ENCODE measurements at regions not wholly inside any gene's neighbourhood (a gene's known extent, or its start where the extent isn't known, plus 50 kb on each side); places are given as distances from the start of the nearest gene placed in this dataset.

DNA sequence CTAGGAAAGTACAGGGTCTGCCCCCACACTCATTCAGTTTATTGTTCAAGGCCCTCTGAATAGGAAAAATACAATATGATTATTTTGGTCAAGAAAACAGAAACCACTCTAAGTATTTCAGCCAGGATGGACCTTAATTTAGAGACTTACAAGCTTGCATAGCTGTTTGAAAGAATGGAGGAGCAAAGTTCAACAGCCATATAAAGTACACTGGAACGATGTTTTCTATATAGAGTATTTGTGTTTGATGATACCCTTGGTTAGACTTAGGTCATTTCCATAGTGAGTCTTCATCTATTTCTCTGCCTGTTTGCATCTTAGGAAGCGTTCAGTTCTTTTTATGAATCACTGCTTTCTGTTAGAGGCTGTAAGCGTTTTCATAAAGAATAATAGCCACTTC is 366.2 kb downstream of the NUP35 start:
- Histone ChIP-seq H3K4me3 (no peak overlapping the region), H3K27ac (replicated peaks) (peak overlapping the region; percentile 9), H3K9me3 (replicated peaks) (no peaks in the 10 kb centered on the region), H3K4me1 (peaks cover 10% of the 10 kb centered on the region), H3K36me3 (no peaks in the 10 kb centered on the region), H3K27me3 (ENCODE audit: low read depth) (no peaks in the 10 kb centered on the region)
- DNase-seq: no peak
- TF ChIP-seq, protein P1, sequence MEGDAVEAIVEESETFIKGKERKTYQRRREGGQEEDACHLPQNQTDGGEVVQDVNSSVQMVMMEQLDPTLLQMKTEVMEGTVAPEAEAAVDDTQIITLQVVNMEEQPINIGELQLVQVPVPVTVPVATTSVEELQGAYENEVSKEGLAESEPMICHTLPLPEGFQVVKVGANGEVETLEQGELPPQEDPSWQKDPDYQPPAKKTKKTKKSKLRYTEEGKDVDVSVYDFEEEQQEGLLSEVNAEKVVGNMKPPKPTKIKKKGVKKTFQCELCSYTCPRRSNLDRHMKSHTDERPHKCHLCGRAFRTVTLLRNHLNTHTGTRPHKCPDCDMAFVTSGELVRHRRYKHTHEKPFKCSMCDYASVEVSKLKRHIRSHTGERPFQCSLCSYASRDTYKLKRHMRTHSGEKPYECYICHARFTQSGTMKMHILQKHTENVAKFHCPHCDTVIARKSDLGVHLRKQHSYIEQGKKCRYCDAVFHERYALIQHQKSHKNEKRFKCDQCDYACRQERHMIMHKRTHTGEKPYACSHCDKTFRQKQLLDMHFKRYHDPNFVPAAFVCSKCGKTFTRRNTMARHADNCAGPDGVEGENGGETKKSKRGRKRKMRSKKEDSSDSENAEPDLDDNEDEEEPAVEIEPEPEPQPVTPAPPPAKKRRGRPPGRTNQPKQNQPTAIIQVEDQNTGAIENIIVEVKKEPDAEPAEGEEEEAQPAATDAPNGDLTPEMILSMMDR (IDR thresholded peaks at IDR 0.05; ENCODE audit: borderline replicate concordance): no peak
- intact Hi-C loops (cut with micrococcal nuclease): no loop called here

- TF ChIP-seq, protein P1 (IDR thresholded peaks at IDR 0.05; ENCODE audit: borderline replicate concordance): no peak
- Histone ChIP-seq H3K27ac (replicated peaks) (peak overlapping the region; percentile 9), H3K27me3 (ENCODE audit: low read depth) (no peaks in the 10 kb centered on the region), H3K36me3 (no peaks in the 10 kb centered on the region), H3K4me1 (peaks cover 10% of the 10 kb centered on the region), H3K4me3 (no peak overlapping the region), H3K9me3 (replicated peaks) (no peaks in the 10 kb centered on the region)
- peak; percentile 17 for DNase-seq
- intact Hi-C loops (cut with micrococcal nuclease): no loop called here
Measured at GRCh38 chr2:183490914-183491313, 366.7 kb downstream of the NUP35 start.

DNA sequence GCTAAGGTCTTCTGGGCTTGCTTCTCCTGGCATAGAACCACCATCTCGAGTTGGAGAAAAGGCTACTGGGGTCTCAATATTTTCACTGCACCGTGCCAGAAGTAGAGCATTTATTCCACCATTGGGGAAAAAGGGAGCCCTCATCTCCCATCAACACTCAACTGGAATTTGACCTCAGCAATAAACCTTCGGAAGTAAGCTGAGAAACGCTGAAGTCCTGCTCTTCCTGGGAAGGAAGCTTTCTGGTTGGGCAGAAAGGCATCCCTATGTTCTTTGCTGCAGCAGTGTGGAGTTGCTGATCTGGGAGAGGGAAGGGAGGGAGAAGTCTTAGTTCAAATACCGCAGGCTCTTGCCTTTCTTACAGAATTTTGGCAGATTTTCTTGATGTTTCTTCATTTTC is 368.8 kb downstream of the NUP35 start:
- intact Hi-C loops (cut with micrococcal nuclease): no loop called here
- Histone ChIP-seq H3K36me3 (no peaks in the 10 kb centered on the region), H3K27me3 (ENCODE audit: low read depth) (no peaks in the 10 kb centered on the region), H3K4me1 (peaks cover 10% of the 10 kb centered on the region), H3K4me3 (no peak overlapping the region), H3K9me3 (replicated peaks) (no peaks in the 10 kb centered on the region), H3K27ac (replicated peaks) (no peak overlapping the region)
- TF ChIP-seq, protein P1 (IDR thresholded peaks at IDR 0.05; ENCODE audit: borderline replicate concordance): no peak
- no peak for DNase-seq

- H3K27me3 ChIP-seq (ENCODE audit: low read depth): no peaks in the 10 kb centered on the region
- H3K9me3 ChIP-seq (replicated peaks): peaks cover 1% of the 10 kb centered on the region
- intact Hi-C loops (cut with micrococcal nuclease): no loop called here
- H3K36me3 ChIP-seq: no peaks in the 10 kb centered on the region
- DNase-seq: no peak
- TF ChIP-seq, protein P1 (IDR thresholded peaks at IDR 0.05; ENCODE audit: borderline replicate concordance): no peak
- H3K4me1 ChIP-seq: peaks cover 10% of the 10 kb centered on the region
- no peak overlapping the region for H3K27ac ChIP-seq (replicated peaks)
- H3K4me3 ChIP-seq: no peak overlapping the region
Measured at GRCh38 chr2:183495079-183495478, 370.8 kb downstream of the NUP35 start.

- TF ChIP-seq, protein P1 (IDR thresholded peaks at IDR 0.05; ENCODE audit: borderline replicate concordance): no peak
- no peak for DNase-seq
- peaks cover 6% of the 10 kb centered on the region for H3K4me1 ChIP-seq
- no peak overlapping the region for H3K27ac ChIP-seq (replicated peaks)
- no peak overlapping the region for H3K4me3 ChIP-seq
- intact Hi-C loops (cut with micrococcal nuclease): no loop called here
- H3K9me3 ChIP-seq (replicated peaks): peaks cover 8% of the 10 kb centered on the region
- H3K36me3 ChIP-seq: no peaks in the 10 kb centered on the region
- no peaks in the 10 kb centered on the region for H3K27me3 ChIP-seq (ENCODE audit: low read depth)
Measured at GRCh38 chr2:183495589-183496267, 371.5 kb downstream of the NUP35 start.

Measured in left ventricle myocardium inferior (tissue), 1 donor.